HG03280 (cell line): ENCODE measurements at regions not wholly inside any gene's neighbourhood (a gene's known extent, or its start where the extent isn't known, plus 50 kb on each side); places are given as distances from the start of the nearest gene placed in this dataset.
"Not testable (repeated sequence)": the region's sequence is repeated elsewhere in the genome, so short reads cannot be mapped to it uniquely, and the experiment has no call there.

Experiments
- ATAC-seq: cut with Tn5 transposase; IDR thresholded peaks from one replicate; pipeline ENCODE4 v1.9.1; 2021; ENCODE audit warnings: mild to moderate bottlenecking, moderate library complexity; ENCODE audit not compliant: unreplicated experiment

GRCh38 chr4:138804711-138805110 is 210.9 kb upstream of the NOCT start:
- no peak for ATAC-seq

GRCh38 chr4:138803051-138803450 is 212.5 kb upstream of the NOCT start:
- ATAC-seq, result no peak

GRCh38 chr4:138802499-138802898 is 213.1 kb upstream of the NOCT start:
- ATAC-seq, result no peak

GRCh38 chr4:138800421-138800820 is 215.2 kb upstream of the NOCT start:
- ATAC-seq, result no peak

GRCh38 chr4:138798404-138798803 is 217.2 kb upstream of the NOCT start:
- ATAC-seq, result no peak

GRCh38 chr4:138797646-138798045 is 217.9 kb upstream of the NOCT start:
- ATAC-seq, result no peak

GRCh38 chr4:138796761-138797160 is 218.8 kb upstream of the NOCT start:
- ATAC-seq, result no peak

- no peak for ATAC-seq
These were observed 224.8 kb upstream of the NOCT start for GRCh38 chr4:138790706-138791340.

- no peak for ATAC-seq
These were observed 225.8 kb upstream of the NOCT start for GRCh38 chr4:138789796-138790195.

- ATAC-seq, result no peak
These were observed 226.7 kb upstream of the NOCT start for GRCh38 chr4:138788857-138789256.

GRCh38 chr4:138788267-138788790 is 227.3 kb upstream of the NOCT start:
- ATAC-seq, result no peak

- not testable (repeated sequence) for ATAC-seq
These were observed 235.8 kb upstream of the NOCT start for GRCh38 chr4:138779761-138780160.

- ATAC-seq, result no peak
These were observed 239.7 kb upstream of the NOCT start for GRCh38 chr4:138775890-138776289.

GRCh38 chr4:138775489-138775888 is 240.1 kb upstream of the NOCT start:
- ATAC-seq, result no peak

- no peak for ATAC-seq
These were observed 240.6 kb upstream of the NOCT start for GRCh38 chr4:138774940-138775339.

GRCh38 chr4:138774125-138774524 is 241.5 kb upstream of the NOCT start:
- ATAC-seq, result not testable (repeated sequence)

GRCh38 chr4:138773321-138773720 is 242.3 kb upstream of the NOCT start:
- ATAC-seq, result no peak

- no peak for ATAC-seq
These were observed 243.2 kb upstream of the NOCT start for GRCh38 chr4:138772366-138772765.

- no peak for ATAC-seq
These were observed 244.8 kb upstream of the NOCT start for GRCh38 chr4:138770818-138771217.

- ATAC-seq, result no peak
These were observed 249.2 kb upstream of the NOCT start for GRCh38 chr4:138766332-138766731.

- no peak for ATAC-seq
These were observed 250.1 kb upstream of the NOCT start for GRCh38 chr4:138765442-138765841.

- no peak for ATAC-seq
These were observed 253.9 kb upstream of the NOCT start for GRCh38 chr4:138761638-138762220.

- no peak for ATAC-seq
These were observed 256.1 kb upstream of the NOCT start for GRCh38 chr4:138759554-138759902.
